H9 (cell line): ENCODE measurements at regions not wholly inside any gene's neighbourhood (a gene's known extent, or its start where the extent isn't known, plus 50 kb on each side); places are given as distances from the start of the nearest gene placed in this dataset.

Experiments used
- DNase-seq: peaks from one replicate; pipeline ENCODE4 v3.0.0-alpha.2; 2017
- H2AFZ ChIP-seq: one replicate; pipeline ENCODE4 v1.6.1; 2013; ENCODE audit warnings: mild to moderate bottlenecking, low read length, control low read depth, moderate library complexity
- H2AK5ac ChIP-seq: 2 replicates; pipeline ENCODE4 v1.6.1; 2013; ENCODE audit warnings: low read length, control low read depth, mixed read lengths; ENCODE audit not compliant: insufficient read length
- H2BK120ac ChIP-seq: one replicate; pipeline ENCODE4 v1.6.1; 2013; ENCODE audit warnings: low read depth, mild to moderate bottlenecking, low read length, control low read depth, inconsistent platforms; ENCODE audit not compliant: poor library complexity, severe bottlenecking
- H2BK12ac ChIP-seq: 2 replicates; pipeline ENCODE4 v1.6.1; 2013; ENCODE audit warnings: low read length, control low read depth, mixed read lengths, low read depth; ENCODE audit not compliant: insufficient read length
- H2BK15ac ChIP-seq: 2 replicates; pipeline ENCODE4 v1.6.1; 2013; ENCODE audit warnings: low read depth, low read length, control low read depth
- H2BK20ac ChIP-seq: one replicate; pipeline ENCODE4 v1.6.1; 2013; ENCODE audit warnings: low read depth, mild to moderate bottlenecking, low read length, control low read depth, inconsistent platforms; ENCODE audit not compliant: poor library complexity, severe bottlenecking
- H2BK5ac ChIP-seq: 2 replicates; pipeline ENCODE4 v1.6.1; 2013; ENCODE audit warnings: low read length, control low read depth, mixed read lengths; ENCODE audit not compliant: insufficient read length
- H3K14ac ChIP-seq: 2 replicates; pipeline ENCODE4 v1.6.1; 2013; ENCODE audit warnings: low read length, control low read depth; ENCODE audit not compliant: insufficient read depth
- H3K18ac ChIP-seq: 2 replicates; pipeline ENCODE4 v1.6.1; 2013; ENCODE audit warnings: low read depth, mild to moderate bottlenecking, mixed read lengths, low read length, control low read depth; ENCODE audit not compliant: insufficient read length
- H3K23ac ChIP-seq: 2 replicates; pipeline ENCODE4 v1.6.1; 2013; ENCODE audit warnings: low read length, control low read depth, mixed read lengths, low read depth; ENCODE audit not compliant: insufficient read length
- H3K23me2 ChIP-seq: 2 replicates; pipeline ENCODE4 v1.6.1; 2013; ENCODE audit warnings: low read depth, mild to moderate bottlenecking, mixed read lengths, low read length, control low read depth; ENCODE audit not compliant: insufficient read length, poor library complexity, severe bottlenecking
- H3K27ac ChIP-seq: 2 replicates; pipeline ENCODE4 v1.5.1; 2013; ENCODE audit warnings: low read length, control low read depth, mixed read lengths, low read depth; ENCODE audit not compliant: insufficient read length
- H3K27me3 ChIP-seq: 2 replicates; pipeline ENCODE4 v1.6.1; 2013; ENCODE audit warnings: low read length, control low read depth, inconsistent platforms; ENCODE audit not compliant: insufficient read depth
- H3K4ac ChIP-seq: 2 replicates; pipeline ENCODE4 v1.6.1; 2013; ENCODE audit warnings: low read depth, mild to moderate bottlenecking, control low read depth, inconsistent platforms, low read length, moderate library complexity
- H3K4me1 ChIP-seq: 2 replicates; pipeline ENCODE4 v1.6.1; 2013; ENCODE audit warnings: low read length, control low read depth, inconsistent platforms; ENCODE audit not compliant: insufficient read depth
- H3K4me2 ChIP-seq: 2 replicates; pipeline ENCODE4 v1.6.1; 2013; ENCODE audit warnings: low read length, control low read depth, mixed read lengths; ENCODE audit not compliant: insufficient read length, insufficient read depth
- H3K56ac ChIP-seq: 2 replicates; pipeline ENCODE4 v1.6.1; 2013; ENCODE audit warnings: low read depth, mild to moderate bottlenecking, mixed read lengths, low read length, control low read depth; ENCODE audit not compliant: insufficient read length
- H3K79me1 ChIP-seq: 2 replicates; pipeline ENCODE4 v1.6.1; 2013; ENCODE audit warnings: low read depth, mild to moderate bottlenecking, moderate library complexity, low read length, control low read depth, inconsistent platforms; ENCODE audit not compliant: insufficient read depth, poor library complexity, severe bottlenecking
- H3K79me2 ChIP-seq: 2 replicates; pipeline ENCODE4 v1.6.1; 2013; ENCODE audit warnings: low read length, control low read depth, inconsistent platforms; ENCODE audit not compliant: insufficient read depth
- H3K9ac ChIP-seq: 2 replicates; pipeline ENCODE4 v1.6.1; 2013; ENCODE audit warnings: low read length, control low read depth, mixed read lengths; ENCODE audit not compliant: insufficient read length; ENCODE audit errors: extremely low read depth
- H3K9me3 ChIP-seq: one replicate; pipeline ENCODE4 v1.6.1; 2013; ENCODE audit warnings: low read depth, low read length, inconsistent platforms; ENCODE audit not compliant: control insufficient read depth
- H3T11ph ChIP-seq: one replicate; pipeline ENCODE4 v1.6.1; 2013; ENCODE audit warnings: mild to moderate bottlenecking, low read length, control low read depth, inconsistent platforms
- H4K20me1 ChIP-seq: one replicate; pipeline ENCODE4 v1.6.1; 2013; ENCODE audit not compliant: control insufficient read depth, insufficient read length, insufficient read depth
- H4K5ac ChIP-seq: 2 replicates; pipeline ENCODE4 v1.6.1; 2013; ENCODE audit warnings: low read depth, mild to moderate bottlenecking, mixed read lengths, low read length, control low read depth; ENCODE audit not compliant: insufficient read length
- H4K8ac ChIP-seq: replicated peaks from 2 replicates; pipeline ENCODE4 v1.6.1; 2013; ENCODE audit warnings: low read length, control low read depth, mixed read lengths, low read depth; ENCODE audit not compliant: insufficient read length
- H4K91ac ChIP-seq: 2 replicates; pipeline ENCODE4 v1.6.1; 2013; ENCODE audit warnings: low read depth, mild to moderate bottlenecking, moderate library complexity, mixed read lengths, low read length, control low read depth; ENCODE audit not compliant: insufficient read length
- H3K27ac Mint-ChIP-seq, 3 experiments: 2 replicates in 2 of 3; 3 replicates in 1 of 3; pipeline ENCODE4 v1.8.0; 2020 to 2021; ENCODE audit warnings: mixed read lengths in 3 of 3, mild to moderate bottlenecking in 1 of 3, moderate library complexity in 1 of 3
- H3K27me3 Mint-ChIP-seq: 2 replicates; pipeline ENCODE4 v1.8.0; 2021; ENCODE audit warnings: low read depth, mild to moderate bottlenecking, moderate library complexity, mixed read lengths
- H3K36me3 Mint-ChIP-seq, 3 experiments: 2 replicates in 2 of 3; 3 replicates in 1 of 3; pipeline ENCODE4 v1.8.0; 2020 to 2021; ENCODE audit warnings: low read depth in 3 of 3, mixed read lengths in 3 of 3; ENCODE audit not compliant: insufficient read depth in 1 of 3
- H3K4me1 Mint-ChIP-seq, 2 experiments: 2 replicates each; pipeline ENCODE4 v1.8.0; 2020; ENCODE audit warnings: mixed read lengths in 2 of 2
- H3K4me3 Mint-ChIP-seq, 2 experiments: 2 replicates in 1 of 2; 3 replicates in 1 of 2; pipeline ENCODE4 v1.8.0; 2020 to 2021; ENCODE audit warnings: mild to moderate bottlenecking in 2 of 2, mixed read lengths in 2 of 2, moderate library complexity in 1 of 2
- H3K9me3 Mint-ChIP-seq, 2 experiments: 2 replicates in 1 of 2; 3 replicates in 1 of 2; pipeline ENCODE4 v1.8.0; 2020; ENCODE audit warnings: mild to moderate bottlenecking in 2 of 2, mixed read lengths in 2 of 2, moderate library complexity in 1 of 2
- WGBS: extraction: QIAGEN DNeasy Blood & Tissue Kit; methylation state at CpG from one replicate; pipeline ENCODE4 v1.1.7; 2013; ENCODE audit warnings: missing lambda C conversion rate, low lambda C conversion rate, mixed read lengths; ENCODE audit not compliant: insufficient read length; ENCODE audit errors: extremely low coverage; 5-methylcytosine and 5-hydroxymethylcytosine counted together
- TF ChIP-seq, protein P1 (sequence below): fragments of 200-600 bp; sonication (generic); conservative IDR thresholded peaks from 3 replicates; pipeline ENCODE4 v1.8.0; 2021; ENCODE audit warnings: antibody characterized with exemption, mild to moderate bottlenecking

DNA sequence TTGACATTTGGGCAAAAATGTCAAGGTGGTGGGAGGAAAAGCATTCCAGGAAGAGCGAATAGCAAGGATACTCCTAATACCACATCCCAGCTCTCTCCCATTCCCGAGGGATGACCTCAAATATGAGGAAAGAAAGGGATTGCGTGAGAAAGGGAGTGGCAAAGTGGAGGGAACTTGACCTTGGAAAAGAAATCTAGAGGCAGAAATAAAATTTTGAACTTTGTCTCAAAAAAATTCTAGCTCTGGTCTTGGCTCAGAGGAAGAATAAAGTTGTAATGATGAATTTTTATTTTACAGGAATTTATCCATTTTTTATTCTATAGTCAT is 127.8 kb downstream of the TBX19 start:
- peaks cover 2 to 11% (median 3%) of the 10 kb centered on the region in 3 experiments; a peak in 6 of 7 replicates for H3K36me3 Mint-ChIP-seq
- WGBS: no CpG with 5 or more reads among the region's 3 CpGs
- no peak overlapping the region for H3K23ac ChIP-seq
- no peak overlapping the region for H3K4me2 ChIP-seq
- no peak overlapping the region for H3K18ac ChIP-seq
- H2BK20ac ChIP-seq: no peak overlapping the region
- H3K23me2 ChIP-seq: no peaks in the 10 kb centered on the region
- no peak overlapping the region for H3T11ph ChIP-seq
- no peaks in the 10 kb centered on the region for H3K27me3 ChIP-seq
- no peaks in the 10 kb centered on the region for H3K79me1 ChIP-seq
- no peak overlapping the region for H3K14ac ChIP-seq
- H3K9me3 Mint-ChIP-seq: peaks cover 3 to 4% of the 10 kb centered on the region in 2 experiments; a peak in 4 of 5 replicates
- TF ChIP-seq, protein P1, sequence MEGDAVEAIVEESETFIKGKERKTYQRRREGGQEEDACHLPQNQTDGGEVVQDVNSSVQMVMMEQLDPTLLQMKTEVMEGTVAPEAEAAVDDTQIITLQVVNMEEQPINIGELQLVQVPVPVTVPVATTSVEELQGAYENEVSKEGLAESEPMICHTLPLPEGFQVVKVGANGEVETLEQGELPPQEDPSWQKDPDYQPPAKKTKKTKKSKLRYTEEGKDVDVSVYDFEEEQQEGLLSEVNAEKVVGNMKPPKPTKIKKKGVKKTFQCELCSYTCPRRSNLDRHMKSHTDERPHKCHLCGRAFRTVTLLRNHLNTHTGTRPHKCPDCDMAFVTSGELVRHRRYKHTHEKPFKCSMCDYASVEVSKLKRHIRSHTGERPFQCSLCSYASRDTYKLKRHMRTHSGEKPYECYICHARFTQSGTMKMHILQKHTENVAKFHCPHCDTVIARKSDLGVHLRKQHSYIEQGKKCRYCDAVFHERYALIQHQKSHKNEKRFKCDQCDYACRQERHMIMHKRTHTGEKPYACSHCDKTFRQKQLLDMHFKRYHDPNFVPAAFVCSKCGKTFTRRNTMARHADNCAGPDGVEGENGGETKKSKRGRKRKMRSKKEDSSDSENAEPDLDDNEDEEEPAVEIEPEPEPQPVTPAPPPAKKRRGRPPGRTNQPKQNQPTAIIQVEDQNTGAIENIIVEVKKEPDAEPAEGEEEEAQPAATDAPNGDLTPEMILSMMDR: no peak
- H3K56ac ChIP-seq: no peak overlapping the region
- H4K5ac ChIP-seq: no peak overlapping the region
- no peak overlapping the region for H3K27ac ChIP-seq
- no peak overlapping the region for H2AFZ ChIP-seq
- H4K8ac ChIP-seq: no peak overlapping the region
- no peak overlapping the region for H3K27ac Mint-ChIP-seq
- H3K4me1 Mint-ChIP-seq: 0 out of 4 replicates have a peak, but pooled peaks cover 0 to 4% of the 10 kb centered on the region in 2 experiments
- no peak overlapping the region for H2BK5ac ChIP-seq
- no peak overlapping the region for H2BK15ac ChIP-seq
- no peak overlapping the region for H2BK12ac ChIP-seq
- H3K4me1 ChIP-seq: no peaks in the 10 kb centered on the region
- H3K9ac ChIP-seq: no peak overlapping the region
- H2BK120ac ChIP-seq: no peak overlapping the region
- H3K9me3 ChIP-seq: no peaks in the 10 kb centered on the region
- H4K91ac ChIP-seq: no peak overlapping the region
- H3K27me3 Mint-ChIP-seq: no peaks in the 10 kb centered on the region
- H2AK5ac ChIP-seq: no peak overlapping the region
- H3K4me3 Mint-ChIP-seq: no peak overlapping the region
- H3K4ac ChIP-seq: no peak overlapping the region
- DNase-seq: no peak
- no peaks in the 10 kb centered on the region for H3K79me2 ChIP-seq
- no peaks in the 10 kb centered on the region for H4K20me1 ChIP-seq
